ENCODE measurements at regions not wholly inside any gene's neighbourhood (a gene's known extent, or its start where the extent isn't known, plus 50 kb on each side); places are given as distances from the start of the nearest gene placed in this dataset.

- Histone ChIP-seq H3K27ac (no peak overlapping the region), H3K36me3 (no peaks in the 10 kb centered on the region), H3K9me3 (no peaks in the 10 kb centered on the region), H3K4me3 (no peak overlapping the region), H3K9ac (ENCODE audit: low read depth in 2 of 2, low read length in 2 of 2) (no peak overlapping the region), H3K27me3 (no peaks in the 10 kb centered on the region), H3K4me1 (no peaks in the 10 kb centered on the region)
- no peak for DNase-seq
- intact Hi-C loops (cut with DNase I), result no loop called here
- no peak for TF ChIP-seq CTCF (IDR thresholded peaks at IDR 0.05)
Observed at GRCh38 chr5:2129568-2130272, 247.0 kb upstream of the IRX4 start.

GRCh38 chr5:2128686-2129355 is 246.1 kb upstream of the IRX4 start:
- DNase-seq, result no peak

GRCh38 chr5:2126512-2126911 is 243.8 kb upstream of the IRX4 start:
- no peaks in the 10 kb centered on the region for H3K27me3 ChIP-seq
- no peak overlapping the region for H3K4me3 ChIP-seq
- H3K4me1 ChIP-seq, result no peaks in the 10 kb centered on the region
- H3K36me3 ChIP-seq, result no peaks in the 10 kb centered on the region
- intact Hi-C loops (cut with DNase I), result no loop called here
- no peak for TF ChIP-seq CTCF (IDR thresholded peaks at IDR 0.05)
- DNase-seq, result no peak
- no peaks in the 10 kb centered on the region for H3K9me3 ChIP-seq
- no peak overlapping the region for H3K27ac ChIP-seq
- H3K9ac ChIP-seq (ENCODE audit: low read depth in 2 of 2, low read length in 2 of 2), result no peak overlapping the region

More at GRCh38 chr5:2128686-2129355, 246.1 kb upstream of the IRX4 start:
- H3K4me1 ChIP-seq, result no peaks in the 10 kb centered on the region
- no peak overlapping the region for H3K4me3 ChIP-seq
- no peaks in the 10 kb centered on the region for H3K27me3 ChIP-seq
- no peaks in the 10 kb centered on the region for H3K9me3 ChIP-seq
- intact Hi-C loops (cut with DNase I), result no loop called here
- no peak overlapping the region for H3K27ac ChIP-seq
- H3K9ac ChIP-seq (ENCODE audit: low read depth in 2 of 2, low read length in 2 of 2), result no peak overlapping the region
- no peaks in the 10 kb centered on the region for H3K36me3 ChIP-seq
- no peak for TF ChIP-seq CTCF (IDR thresholded peaks at IDR 0.05)

GRCh38 chr5:2125901-2126265 is 243.2 kb upstream of the IRX4 start:
- no peaks in the 10 kb centered on the region for H3K4me1 ChIP-seq
- no peaks in the 10 kb centered on the region for H3K9me3 ChIP-seq
- H3K9ac ChIP-seq (ENCODE audit: low read depth in 2 of 2, low read length in 2 of 2), result no peak overlapping the region
- no peaks in the 10 kb centered on the region for H3K36me3 ChIP-seq
- intact Hi-C loops (cut with DNase I), result no loop called here
- DNase-seq, result no peak
- TF ChIP-seq CTCF (IDR thresholded peaks at IDR 0.05), result no peak
- no peaks in the 10 kb centered on the region for H3K27me3 ChIP-seq
- no peak overlapping the region for H3K27ac ChIP-seq
- H3K4me3 ChIP-seq, result no peak overlapping the region

- TF ChIP-seq CTCF (IDR thresholded peaks at IDR 0.05), result no peak
- intact Hi-C loops (cut with DNase I), result no loop called here
- Histone ChIP-seq H3K4me1 (no peaks in the 10 kb centered on the region), H3K27me3 (no peaks in the 10 kb centered on the region), H3K4me3 (no peak overlapping the region), H3K9me3 (no peaks in the 10 kb centered on the region), H3K36me3 (no peaks in the 10 kb centered on the region), H3K27ac (no peak overlapping the region), H3K9ac (ENCODE audit: low read depth in 2 of 2, low read length in 2 of 2) (no peak overlapping the region)
- DNase-seq, result no peak
Observed at GRCh38 chr5:2125171-2125900, 242.6 kb upstream of the IRX4 start.

All from colonic mucosa (tissue), 4 donors.